ENCODE measurements at regions not wholly inside any gene's neighbourhood (a gene's known extent, or its start where the extent isn't known, plus 50 kb on each side); places are given as distances from the start of the nearest gene placed in this dataset.

- DNase-seq (ENCODE audit: low spot score) = no peak
- TF ChIP-seq CTCF (IDR thresholded peaks at IDR 0.05; ENCODE audit: extremely low read depth, missing control alignments) = no peak
Measured at GRCh38 chr3:145518639-145519038, 642.3 kb downstream of the PLOD2 start.

DNA sequence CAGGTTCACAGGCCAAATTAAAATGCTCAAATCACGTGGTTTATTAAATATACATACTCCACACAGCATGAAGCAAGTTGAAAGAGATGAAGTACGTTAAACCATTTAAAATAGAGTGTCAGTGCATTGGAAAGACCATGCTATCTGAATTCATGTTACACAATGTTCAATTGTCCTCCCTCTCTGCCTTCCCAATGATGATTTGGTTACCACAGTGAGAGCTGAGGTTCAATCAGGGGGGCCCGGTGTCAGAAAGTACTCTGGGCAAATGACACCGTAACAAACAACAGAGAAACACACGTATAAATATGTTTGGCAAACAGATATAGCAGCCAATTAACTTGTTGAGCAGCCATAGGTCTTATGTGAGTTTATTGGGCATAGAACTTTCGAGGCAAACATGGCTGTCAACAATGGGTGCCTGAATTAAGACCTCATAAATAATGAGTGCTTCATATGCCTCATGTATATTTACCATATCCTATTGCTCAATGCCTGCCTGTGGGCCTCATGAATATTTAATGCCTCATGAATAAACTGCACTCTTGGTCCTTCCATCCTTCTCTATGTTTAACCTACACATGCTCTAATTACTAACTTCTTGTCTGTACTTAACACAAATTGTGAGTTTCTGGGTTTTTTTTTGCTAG is 641.5 kb downstream of the PLOD2 start:
- no peak for TF ChIP-seq CTCF (IDR thresholded peaks at IDR 0.05; ENCODE audit: extremely low read depth, missing control alignments)
- no peak for DNase-seq (ENCODE audit: low spot score)

- DNase-seq (ENCODE audit: low spot score) = no peak
- no peak for TF ChIP-seq CTCF (IDR thresholded peaks at IDR 0.05; ENCODE audit: extremely low read depth, missing control alignments)
Measured at GRCh38 chr3:145522179-145522578, 638.8 kb downstream of the PLOD2 start.

DNA sequence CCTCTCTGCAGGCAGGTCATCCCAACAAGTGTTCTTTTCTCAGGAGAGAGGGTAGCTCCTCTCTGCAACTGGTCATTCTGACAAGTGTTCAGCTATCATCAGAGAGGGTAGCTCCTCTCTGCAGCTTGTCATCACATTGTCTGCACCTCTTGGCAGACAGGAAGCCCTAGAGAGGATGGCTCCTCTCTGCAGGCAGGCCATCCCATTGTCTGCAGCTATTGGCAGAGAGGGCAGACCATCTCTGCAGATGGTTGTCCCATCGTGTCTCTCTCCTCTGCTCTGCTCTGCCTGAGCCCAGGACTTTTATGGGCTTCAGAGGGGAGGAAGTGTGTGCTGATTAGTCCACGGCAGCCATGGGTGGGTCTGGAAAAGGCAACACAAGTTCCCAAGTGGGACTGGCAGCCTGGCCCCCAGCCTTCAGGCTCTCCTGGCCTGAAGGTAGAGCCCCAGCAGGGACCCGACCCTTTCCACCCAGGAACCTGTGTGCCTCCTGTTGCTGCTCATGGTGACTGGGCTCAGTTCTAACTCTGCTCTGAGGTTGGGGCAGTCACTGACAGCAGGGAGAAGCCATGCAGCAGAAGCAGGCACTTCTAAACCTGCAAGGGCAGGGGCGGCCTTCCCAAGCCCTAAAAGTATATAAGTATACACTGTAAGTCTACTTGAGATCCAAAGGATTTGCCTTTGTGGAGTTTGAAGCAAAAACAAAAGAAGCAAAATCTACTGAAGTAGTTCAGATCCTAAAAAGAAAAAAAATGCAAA is 637.9 kb downstream of the PLOD2 start:
- TF ChIP-seq CTCF (IDR thresholded peaks at IDR 0.05; ENCODE audit: extremely low read depth, missing control alignments) = no peak

GRCh38 chr3:145531548-145531947 is 629.4 kb downstream of the PLOD2 start:
- no peak for DNase-seq (ENCODE audit: low spot score)
- no peak for TF ChIP-seq CTCF (IDR thresholded peaks at IDR 0.05; ENCODE audit: extremely low read depth, missing control alignments)

More for the DNA sequence above, 637.9 kb downstream of the PLOD2 start:
- DNase-seq (ENCODE audit: low spot score) = no peak

- DNase-seq (ENCODE audit: low spot score) = no peak
- TF ChIP-seq CTCF (IDR thresholded peaks at IDR 0.05; ENCODE audit: extremely low read depth, missing control alignments) = no peak
Measured at GRCh38 chr3:145533696-145534095, 627.3 kb downstream of the PLOD2 start.

DNA sequence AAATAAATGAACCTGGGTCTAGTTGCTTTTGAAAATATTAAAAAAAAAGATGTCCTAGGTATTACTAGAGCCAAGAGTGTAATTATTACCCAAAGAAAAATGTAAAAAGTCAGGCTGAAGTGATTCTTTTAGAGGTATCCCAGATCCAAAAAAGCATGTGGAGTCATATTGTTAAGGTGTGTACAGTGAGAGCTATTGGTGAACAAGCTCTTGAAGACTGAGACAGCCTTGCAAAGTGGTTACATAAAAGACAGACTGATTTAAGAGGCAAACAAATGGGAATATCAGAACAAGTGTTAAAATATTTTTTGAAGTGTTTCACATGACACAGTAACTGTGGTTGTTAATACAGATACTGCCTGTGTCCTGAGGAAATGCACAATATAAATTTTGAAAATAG is 624.5 kb downstream of the PLOD2 start:
- no peak for DNase-seq (ENCODE audit: low spot score)
- TF ChIP-seq CTCF (IDR thresholded peaks at IDR 0.05; ENCODE audit: extremely low read depth, missing control alignments) = no peak
